HG02884 (cell line): ENCODE measurements at regions not wholly inside any gene's neighbourhood (a gene's known extent, or its start where the extent isn't known, plus 50 kb on each side); places are given as distances from the start of the nearest gene placed in this dataset.
"Not testable (repeated sequence)": the region's sequence is repeated elsewhere in the genome, so short reads cannot be mapped to it uniquely, and the experiment has no call there.

Source experiments
- ATAC-seq: cut with Tn5 transposase; IDR thresholded peaks from one replicate; pipeline ENCODE4 v1.9.1; 2021; ENCODE audit warnings: mild to moderate bottlenecking, moderate library complexity; ENCODE audit not compliant: unreplicated experiment

GRCh38 chrX:13428053-13428786, 108.4 kb upstream of the ATXN3L start:
- ATAC-seq = no peak

- ATAC-seq = no peak
Measured at GRCh38 chrX:13427441-13428052, 107.7 kb upstream of the ATXN3L start.

- no peak for ATAC-seq
Measured at GRCh38 chrX:13420545-13421183, 100.8 kb upstream of the ATXN3L start.

- no peak for ATAC-seq
Measured at GRCh38 chrX:13419918-13420317, 100.1 kb upstream of the ATXN3L start.

- no peak for ATAC-seq
Measured at GRCh38 chrX:13419276-13419675, 99.4 kb upstream of the ATXN3L start.

GRCh38 chrX:13418126-13419097, 98.6 kb upstream of the ATXN3L start:
- no peak for ATAC-seq

- no peak for ATAC-seq
Measured at GRCh38 chrX:13415509-13415908, 95.7 kb upstream of the ATXN3L start.

GRCh38 chrX:13414006-13414647, 94.3 kb upstream of the ATXN3L start:
- no peak for ATAC-seq

- no peak for ATAC-seq
Measured at GRCh38 chrX:13412208-13412600, 92.4 kb upstream of the ATXN3L start.

- ATAC-seq = no peak
Measured at GRCh38 chrX:13411496-13412207, 91.8 kb upstream of the ATXN3L start.

- not testable (repeated sequence) for ATAC-seq
Measured at GRCh38 chrX:13408599-13408998, 88.7 kb upstream of the ATXN3L start.

- ATAC-seq = not testable (repeated sequence)
Measured at GRCh38 chrX:13404777-13405176, 84.9 kb upstream of the ATXN3L start.

GRCh38 chrX:13404364-13404763, 84.5 kb upstream of the ATXN3L start:
- no peak for ATAC-seq

GRCh38 chrX:13401724-13402123, 81.9 kb upstream of the ATXN3L start:
- no peak for ATAC-seq

- ATAC-seq = no peak
Measured at GRCh38 chrX:13398839-13399238, 79.0 kb upstream of the ATXN3L start.

- no peak for ATAC-seq
Measured at GRCh38 chrX:13397878-13398818, 78.3 kb upstream of the ATXN3L start.

- ATAC-seq = no peak
Measured at GRCh38 chrX:13396924-13397323, 77.1 kb upstream of the ATXN3L start.

- no peak for ATAC-seq
Measured at GRCh38 chrX:13389501-13389900, 69.6 kb upstream of the ATXN3L start.
